SW 1271 (cell line): ENCODE measurements at regions not wholly inside any gene's neighbourhood (a gene's known extent, or its start where the extent isn't known, plus 50 kb on each side); places are given as distances from the start of the nearest gene placed in this dataset.

ENCODE experiments used
- DNase-seq, 2 experiments: peaks; one replicate each; lab custom pipeline; 2025; lab: John Stamatoyannopoulos, UW

GRCh38 chr3:24937228-24937627, 442.6 kb upstream of the THRB start:
- no peak for DNase-seq

DNA sequence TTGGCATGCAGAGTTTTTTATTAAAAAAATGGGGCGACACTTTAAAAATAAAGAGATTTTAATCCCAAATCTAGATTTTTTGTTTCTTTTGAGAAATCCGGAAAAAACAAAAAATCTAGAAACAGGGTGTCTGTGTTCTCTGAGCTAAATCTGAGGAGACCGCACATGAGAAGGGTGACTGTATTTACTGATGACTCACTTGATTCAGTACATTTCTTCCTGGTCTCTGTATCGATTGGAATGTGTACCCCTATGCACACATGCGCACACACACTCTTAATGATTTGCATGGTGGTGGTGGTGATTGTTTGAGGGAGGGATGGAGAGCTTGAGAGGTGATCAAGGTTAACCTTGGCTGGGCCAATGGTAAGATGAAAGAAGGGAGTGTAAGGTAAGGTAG, 443.1 kb upstream of the THRB start:
- DNase-seq: no peak

GRCh38 chr3:24943961-24944360, 449.3 kb upstream of the THRB start:
- DNase-seq: no peak

DNA sequence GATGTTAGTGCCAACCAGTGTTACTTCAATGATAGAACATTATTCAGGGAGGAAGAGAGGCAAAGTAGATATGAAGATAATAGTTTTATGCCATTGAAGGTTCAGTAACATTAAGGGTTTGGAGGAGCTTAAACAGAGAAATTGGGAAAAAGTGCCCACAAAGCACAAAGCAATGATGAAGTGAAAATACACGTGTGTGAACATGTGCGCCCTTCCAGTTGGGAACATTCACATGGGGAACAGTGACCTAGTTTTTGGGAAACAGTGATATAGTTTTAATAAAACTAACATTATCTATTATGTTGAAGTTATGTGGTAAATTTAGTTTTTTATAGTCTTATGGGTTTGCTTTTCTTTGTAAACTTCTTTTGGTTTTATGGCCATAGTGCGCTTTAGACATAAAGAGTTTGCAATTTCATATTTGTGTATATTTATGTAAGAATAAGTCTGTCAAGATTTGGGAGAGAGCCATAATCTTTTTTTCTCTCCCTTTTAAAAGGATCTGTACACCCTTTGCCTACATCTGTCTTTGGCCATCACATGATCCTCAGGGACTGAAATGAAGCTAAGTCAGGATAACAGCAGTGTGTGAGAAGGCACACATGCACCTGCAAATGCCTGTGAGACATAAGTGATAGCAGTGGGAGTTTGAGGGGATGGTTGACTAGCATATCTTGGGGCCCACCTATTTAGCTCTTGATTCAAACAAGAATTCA, 450.3 kb upstream of the THRB start:
- no peak for DNase-seq

- DNase-seq: no peak
Measured at GRCh38 chr3:24945563-24945962, 450.9 kb upstream of the THRB start.

GRCh38 chr3:24947103-24947502, 452.5 kb upstream of the THRB start:
- no peak for DNase-seq

DNA sequence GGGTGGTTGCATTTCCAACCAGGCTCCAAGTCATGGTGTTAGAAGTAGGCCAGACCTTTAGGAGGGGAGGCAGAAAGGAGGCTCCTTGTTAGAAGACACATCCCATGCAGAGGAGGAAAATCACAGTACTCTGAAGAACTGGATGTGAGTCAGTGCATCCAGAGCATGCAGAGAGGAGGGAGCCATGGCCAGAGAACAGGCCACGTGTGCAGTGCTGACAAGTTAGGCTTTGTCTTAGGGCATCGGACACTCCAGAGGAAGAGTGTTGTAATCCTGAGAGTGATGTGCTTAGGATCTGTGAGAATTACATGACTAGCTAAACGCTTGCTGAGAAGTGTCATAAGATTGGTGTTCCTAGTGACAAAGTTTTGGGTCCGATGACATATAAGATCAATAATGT, 456.5 kb upstream of the THRB start:
- DNase-seq: no peak

- no peak for DNase-seq
Measured at GRCh38 chr3:24952388-24952787, 457.7 kb upstream of the THRB start.

GRCh38 chr3:24953060-24953771, 458.6 kb upstream of the THRB start:
- no peak for DNase-seq

DNA sequence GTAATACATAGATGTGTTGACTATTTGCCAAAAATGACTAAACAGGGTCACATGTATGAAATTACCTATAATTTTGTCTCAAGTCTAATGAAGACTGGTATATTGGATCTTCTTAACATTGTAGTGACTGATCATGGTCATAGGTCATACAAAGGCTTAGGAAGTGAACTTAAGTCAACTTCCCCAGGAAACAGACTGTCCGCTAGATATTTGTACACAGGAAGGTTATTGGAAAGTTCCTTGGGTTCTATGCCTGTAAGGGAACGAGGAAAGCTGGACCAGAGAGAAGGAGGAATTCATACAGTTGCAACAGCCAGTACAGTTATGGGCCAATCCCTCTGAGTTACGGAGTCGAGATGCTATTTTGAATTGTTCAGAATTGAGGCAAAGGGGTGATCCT, 462.0 kb upstream of the THRB start:
- no peak for DNase-seq

DNA sequence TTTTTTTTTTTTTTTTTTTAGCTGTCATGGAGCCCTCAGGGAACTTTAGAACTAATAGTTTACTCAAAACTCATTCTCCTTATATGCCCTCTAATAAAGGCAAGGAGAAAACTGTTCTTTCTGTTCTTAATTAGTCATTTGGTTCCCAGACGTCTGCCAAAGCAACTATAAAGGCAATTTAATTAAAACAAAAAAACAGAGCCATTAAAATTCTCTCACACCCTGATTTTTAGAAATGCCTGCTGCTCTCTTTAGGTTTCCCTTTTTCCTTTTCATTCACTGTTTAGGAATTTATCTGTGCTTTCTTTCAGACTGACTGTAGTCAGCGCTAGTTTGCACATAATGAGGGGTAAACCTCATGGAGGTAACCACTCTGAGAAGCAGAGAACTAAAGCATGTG, 463.6 kb upstream of the THRB start:
- no peak for DNase-seq

DNA sequence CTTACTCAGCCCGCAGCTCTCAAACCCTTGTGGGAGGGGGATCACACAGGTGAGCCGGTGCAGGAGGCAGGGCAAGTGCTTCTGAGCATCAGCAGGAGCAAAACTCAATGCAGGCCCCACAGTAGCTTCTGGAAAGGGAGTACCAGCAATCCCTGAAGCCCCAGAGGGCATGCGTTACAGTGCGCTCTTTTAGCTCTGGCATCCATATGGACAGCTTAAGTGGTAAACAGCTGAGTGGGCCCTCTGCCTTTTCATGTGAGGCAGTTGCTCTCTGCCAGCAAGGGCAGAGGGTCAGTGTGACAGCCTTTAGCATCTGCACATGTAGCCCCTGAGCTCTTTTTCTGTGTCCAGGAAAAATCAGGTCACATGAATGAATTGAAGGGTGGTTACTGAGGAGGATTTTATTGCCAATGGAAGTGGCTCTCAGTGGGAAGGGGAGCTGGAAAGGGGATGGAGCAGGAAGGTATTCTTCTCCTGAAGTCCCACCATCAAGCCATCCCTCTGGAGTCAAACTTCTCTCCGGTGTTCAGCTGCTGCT, 464.3 kb upstream of the THRB start:
- DNase-seq: no peak

GRCh38 chr3:24963762-24964625, 464.1 kb upstream of the RARB start:
- peak in 1 of 2 experiments; percentile 28 for DNase-seq

- no peak for DNase-seq
Measured at GRCh38 chr3:24965706-24966385, 462.2 kb upstream of the RARB start.

GRCh38 chr3:24968036-24968435, 460.0 kb upstream of the RARB start:
- no peak for DNase-seq

GRCh38 chr3:24972491-24972890, 455.6 kb upstream of the RARB start:
- DNase-seq: no peak

DNA sequence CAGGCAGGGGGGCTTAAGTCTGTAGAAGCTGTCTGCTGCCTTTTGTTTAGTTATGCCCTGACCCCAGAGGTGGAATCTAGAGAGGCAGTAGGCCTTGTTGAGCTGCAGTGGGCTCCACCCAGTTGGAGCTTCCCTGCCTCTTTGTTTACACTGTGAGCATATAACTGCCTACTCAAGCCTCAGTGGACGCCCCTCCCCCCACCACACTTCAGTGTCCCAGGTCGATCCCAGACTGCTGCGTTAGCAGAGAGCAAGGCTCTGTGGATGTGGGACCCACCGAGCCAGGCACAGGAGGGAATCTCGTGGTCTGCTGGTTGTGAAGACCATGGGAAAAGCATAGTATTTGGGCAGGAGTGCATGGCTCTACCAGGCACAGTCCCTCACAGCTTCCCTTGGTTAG, 446.8 kb upstream of the RARB start:
- DNase-seq: no peak

DNA sequence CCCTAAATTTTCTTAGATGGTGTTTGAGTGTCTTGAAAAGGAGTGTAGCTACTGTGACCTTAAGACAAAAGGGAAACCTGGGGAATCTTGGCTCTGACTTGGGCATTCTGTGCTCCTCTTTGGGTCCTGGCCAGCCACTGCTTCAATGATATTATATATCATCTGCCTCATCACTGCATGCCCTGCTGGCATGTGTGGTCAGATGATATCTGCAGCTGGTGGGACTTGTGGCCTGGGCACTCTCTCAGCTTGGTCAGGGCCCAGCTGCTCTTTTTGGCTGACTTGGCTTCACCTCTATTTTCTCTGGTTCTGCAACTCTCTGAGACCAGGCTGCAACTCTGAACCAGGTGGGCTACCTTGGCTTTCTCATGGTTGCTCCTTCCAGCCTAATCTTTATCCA, 446.1 kb upstream of the RARB start:
- DNase-seq: no peak

- no peak for DNase-seq
Measured at GRCh38 chr3:24985668-24986067, 442.4 kb upstream of the RARB start.

DNA sequence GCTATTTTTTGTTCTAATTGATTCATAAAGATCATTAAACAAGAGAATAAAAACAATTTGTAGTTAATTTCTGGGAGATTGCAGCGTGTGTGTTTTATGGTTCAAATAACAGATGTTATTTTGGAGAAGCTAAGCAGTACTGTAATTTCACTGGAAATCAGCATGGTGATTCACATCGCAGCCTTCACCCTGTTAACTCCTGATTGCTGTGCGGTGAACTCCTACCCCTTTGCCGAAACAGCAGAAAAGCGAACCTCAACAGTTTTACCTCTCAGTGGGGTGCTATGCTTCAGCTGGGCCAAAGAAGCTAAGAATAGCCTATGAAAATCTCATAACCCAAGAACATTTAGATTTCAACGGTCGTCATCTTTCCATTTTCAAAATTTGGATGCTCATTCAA, 441.5 kb upstream of the RARB start:
- DNase-seq: no peak

GRCh38 chr3:24999357-24999756, 428.7 kb upstream of the RARB start:
- DNase-seq: no peak

GRCh38 chr3:25000971-25001591, 427.0 kb upstream of the RARB start:
- no peak for DNase-seq
